Spleen (tissue), 11 donors: ENCODE measurements at regions not wholly inside any gene's neighbourhood (a gene's known extent, or its start where the extent isn't known, plus 50 kb on each side); places are given as distances from the start of the nearest gene placed in this dataset.

Experiments
- DNase-seq: peaks from one replicate; pipeline ENCODE4 v3.0.0-alpha.2; 2020
- H3K27ac ChIP-seq, 8 donors: fragments of 200-600 bp; sonication (generic) in 7 of 8; 1 replicate in 4 of 8; 2 replicates in 4 of 8; pipeline versions ENCODE4 v1.5.0 to v1.8.0; 2016 to 2021; ENCODE audit warnings: inconsistent platforms in 4 of 8, mild to moderate bottlenecking in 4 of 8, moderate library complexity in 1 of 8
- H3K27me3 ChIP-seq, 7 donors: fragments of 200-600 bp; sonication (generic) in 6 of 7; replicated peaks in 1 of 7; 1 replicate in 4 of 7; 2 replicates in 3 of 7; pipeline versions ENCODE4 v1.5.0 to v1.8.0; 2016 to 2021; ENCODE audit warnings: inconsistent platforms in 3 of 7, mild to moderate bottlenecking in 1 of 7
- H3K36me3 ChIP-seq, 6 donors: fragments of 200-600 bp; sonication (generic) in 5 of 6; 1 replicate in 4 of 6; 2 replicates in 2 of 6; pipeline versions ENCODE4 v1.5.0 to v1.8.0; 2016 to 2021; ENCODE audit warnings: inconsistent platforms in 2 of 6
- H3K4me1 ChIP-seq, 6 donors: fragments of 200-600 bp; sonication (generic) in 5 of 6; 1 replicate in 3 of 6; 2 replicates in 3 of 6; pipeline versions ENCODE4 v1.5.0 to v1.8.0; 2016 to 2021; ENCODE audit warnings: inconsistent platforms in 3 of 6
- H3K4me3 ChIP-seq, 8 donors: fragments of 200-600 bp; sonication (generic) in 7 of 8; 1 replicate in 4 of 8; 2 replicates in 4 of 8; pipeline versions ENCODE4 v1.5.0 to v1.8.0; 2016 to 2021; ENCODE audit warnings: inconsistent platforms in 4 of 8, mild to moderate bottlenecking in 4 of 8, moderate library complexity in 2 of 8
- H3K9me3 ChIP-seq, 8 donors: fragments of 200-600 bp; sonication (generic) in 7 of 8; 1 replicate in 4 of 8; 2 replicates in 4 of 8; pipeline versions ENCODE4 v1.5.0 to v1.8.0; 2016 to 2021; ENCODE audit warnings: inconsistent platforms in 4 of 8
- POLR2A ChIP-seq, 3 donors: fragments of 450-650 bp; IDR thresholded peaks; one replicate each; pipeline ENCODE4 v1.5.1; 2017; ENCODE audit warnings: antibody characterized with exemption in 3 of 3, mild to moderate bottlenecking in 1 of 3
- POLR2AphosphoS5 ChIP-seq, 3 donors: sonication (generic); formaldehyde crosslinking; IDR thresholded peaks; one replicate each; pipeline ENCODE4 v1.5.1; 2017; ENCODE audit warnings: antibody characterized with exemption in 3 of 3
- WGBS, 5 donors: extraction: QIAGEN DNeasy Blood & Tissue Kit in 3 of 5; methylation state at CpG; one replicate each; pipeline versions ENCODE4 v1.1.5 to v1.1.7; 2013 to 2018; 5-methylcytosine and 5-hydroxymethylcytosine counted together
- intact Hi-C: fragments of 100-400 bp; cut with DNase I; formaldehyde crosslinking; loops from one replicate; pipeline ENCODE4 v1.15.0; 2023; ENCODE audit warnings: low total_unique reads
- TF ChIP-seq, protein P1 (sequence below), 11 experiments: fragments of 200-600 bp in 7 of 11; fragments of 450-650 bp in 4 of 11; sonication (generic) in 4 of 11; IDR thresholded peaks in 8 of 11; conservative IDR thresholded peaks in 3 of 11; 1 replicate in 7 of 11; 2 replicates in 4 of 11; pipeline versions ENCODE4 v1.4.0 to v1.8.0; 2016 to 2021; ENCODE audit warnings: antibody characterized with exemption in 11 of 11, inconsistent platforms in 4 of 11, mild to moderate bottlenecking in 1 of 11
- donor health status: healthy with polysubstance abuse.
- donor health status: DM: no; HTN: no; CAD: no; lungs with moderate emphysema.
- donor health status: DM: no; HTN: no; CAD: no.
- donor health status: Bipolar disorder and iron deficiency.
- donor health status: healthy.
- donor health status: DM: no; HTN: no; CAD: no.
- donor health status: DM: yes; HTN: yes; CAD: no.

DNA sequence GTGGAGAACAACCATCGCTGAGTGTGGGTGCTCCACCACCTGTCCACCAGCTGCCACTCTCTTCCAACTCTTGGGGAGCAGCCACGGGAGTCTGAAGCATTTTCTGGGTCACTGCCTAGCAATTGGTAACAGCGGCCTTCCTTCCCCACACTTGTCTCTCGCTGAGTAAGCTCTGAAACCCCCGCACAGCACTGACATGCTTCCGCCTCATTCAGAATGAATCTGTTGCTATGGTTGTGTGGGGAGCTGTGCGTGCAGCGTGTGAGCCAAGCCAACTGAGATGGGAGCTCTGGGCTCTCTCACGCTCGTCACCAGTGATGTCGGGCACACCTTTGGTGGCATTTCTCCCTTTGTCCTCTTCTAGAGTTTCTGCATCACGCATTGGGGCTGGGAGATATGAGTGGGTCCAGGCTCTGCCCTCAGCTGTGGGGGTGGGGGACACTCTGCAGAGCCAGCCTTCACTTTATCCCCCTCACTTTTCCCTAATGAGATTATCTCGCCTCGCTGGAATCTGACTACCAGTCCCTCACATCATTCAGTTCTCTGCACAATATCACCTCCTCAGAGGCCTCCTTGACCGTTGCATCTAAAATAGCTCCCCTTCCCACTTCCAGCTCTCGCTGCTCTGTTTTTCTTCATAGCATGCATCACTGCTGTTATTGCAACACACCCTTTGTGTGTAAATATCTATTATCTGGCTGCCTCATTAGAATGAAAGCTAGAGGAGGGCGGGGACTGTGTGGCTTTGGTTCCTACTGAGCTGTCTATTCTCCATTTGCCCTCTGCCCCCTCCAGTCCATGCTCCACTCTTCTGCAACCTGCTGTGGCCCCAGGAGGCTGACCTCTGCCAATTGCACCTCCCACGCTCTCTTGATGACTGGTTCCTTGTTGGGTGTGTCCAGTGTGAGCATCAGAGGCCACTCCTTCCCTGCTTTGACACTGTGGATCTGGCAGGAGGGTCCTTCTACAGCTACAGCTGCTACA lies 569.9 kb upstream of the CADM1 start:
- Histone ChIP-seq H3K27ac (no peak overlapping the region), H3K36me3 (no peaks in the 10 kb centered on the region), H3K4me1 (no peaks in the 10 kb centered on the region), H3K4me3 (no peak overlapping the region), H3K9me3 (no peaks in the 10 kb centered on the region), H3K27me3 (peaks cover 0 to 36% (median 0%) of the 10 kb centered on the region in 7 donors)
- TF ChIP-seq POLR2AphosphoS5 (IDR thresholded peaks at IDR 0.05) (no peak), POLR2A (IDR thresholded peaks at IDR 0.05) (no peak)
- TF ChIP-seq, protein P1, sequence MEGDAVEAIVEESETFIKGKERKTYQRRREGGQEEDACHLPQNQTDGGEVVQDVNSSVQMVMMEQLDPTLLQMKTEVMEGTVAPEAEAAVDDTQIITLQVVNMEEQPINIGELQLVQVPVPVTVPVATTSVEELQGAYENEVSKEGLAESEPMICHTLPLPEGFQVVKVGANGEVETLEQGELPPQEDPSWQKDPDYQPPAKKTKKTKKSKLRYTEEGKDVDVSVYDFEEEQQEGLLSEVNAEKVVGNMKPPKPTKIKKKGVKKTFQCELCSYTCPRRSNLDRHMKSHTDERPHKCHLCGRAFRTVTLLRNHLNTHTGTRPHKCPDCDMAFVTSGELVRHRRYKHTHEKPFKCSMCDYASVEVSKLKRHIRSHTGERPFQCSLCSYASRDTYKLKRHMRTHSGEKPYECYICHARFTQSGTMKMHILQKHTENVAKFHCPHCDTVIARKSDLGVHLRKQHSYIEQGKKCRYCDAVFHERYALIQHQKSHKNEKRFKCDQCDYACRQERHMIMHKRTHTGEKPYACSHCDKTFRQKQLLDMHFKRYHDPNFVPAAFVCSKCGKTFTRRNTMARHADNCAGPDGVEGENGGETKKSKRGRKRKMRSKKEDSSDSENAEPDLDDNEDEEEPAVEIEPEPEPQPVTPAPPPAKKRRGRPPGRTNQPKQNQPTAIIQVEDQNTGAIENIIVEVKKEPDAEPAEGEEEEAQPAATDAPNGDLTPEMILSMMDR (IDR thresholded peaks at IDR 0.05 in 8 of 11, conservative IDR thresholded peaks at IDR 0.05 in 3 of 11) = no peak
- intact Hi-C loops = no loop called here
- no peak for DNase-seq
- WGBS, 5 donors = 59 to 75% (median 66%) methylated on average over 18 of the region's 18 CpGs

DNA sequence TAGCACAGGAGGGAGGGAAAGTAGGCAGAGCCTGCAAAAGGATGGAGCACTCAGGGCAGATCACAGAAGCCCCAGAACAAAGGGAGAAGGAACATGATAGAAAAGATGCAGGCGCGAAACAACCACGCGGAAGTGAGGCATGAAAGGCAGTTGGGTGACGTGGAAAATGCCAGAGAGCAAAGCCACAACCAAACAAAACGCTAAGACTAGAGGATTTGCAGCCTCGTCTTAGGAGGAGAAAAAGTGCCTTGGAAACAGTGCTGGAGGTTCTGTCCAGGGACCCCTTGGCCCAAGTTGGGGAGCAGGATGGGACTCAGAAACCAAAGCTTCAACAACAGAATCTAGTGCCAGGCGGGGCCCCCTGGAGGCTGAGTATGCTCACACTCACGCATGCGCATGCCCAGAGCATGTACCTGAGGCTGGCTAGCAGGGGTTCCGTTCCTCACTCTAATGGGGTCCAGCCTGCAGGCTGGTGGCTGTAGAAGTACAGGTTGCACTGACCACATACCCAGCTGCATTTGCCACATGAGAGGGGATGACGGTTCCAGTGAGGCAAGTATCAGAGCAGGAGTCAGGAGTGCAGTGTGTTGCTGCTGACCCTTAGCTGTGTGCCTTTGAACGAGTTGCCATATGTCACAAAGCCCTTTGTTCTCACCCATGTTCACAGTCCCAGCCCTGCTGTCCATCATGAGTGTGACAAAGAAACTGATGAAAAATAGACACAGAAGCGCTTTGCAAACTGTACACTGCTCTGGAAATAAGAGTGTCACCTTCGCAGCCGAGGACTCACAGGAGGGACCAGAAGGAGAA lies 568.6 kb upstream of the CADM1 start:
- Histone ChIP-seq H3K4me3 (no peak overlapping the region), H3K27me3 (peaks cover 0 to 36% (median 0%) of the 10 kb centered on the region in 7 donors), H3K36me3 (no peaks in the 10 kb centered on the region), H3K9me3 (no peaks in the 10 kb centered on the region), H3K27ac (no peak overlapping the region), H3K4me1 (no peaks in the 10 kb centered on the region)
- intact Hi-C loops = no loop called here
- 79 to 85% (median 80%) methylated on average over 16 of the region's 16 CpGs for WGBS, 5 donors
- DNase-seq = no peak
- TF ChIP-seq POLR2A (IDR thresholded peaks at IDR 0.05) (no peak), POLR2AphosphoS5 (IDR thresholded peaks at IDR 0.05) (no peak)
- TF ChIP-seq, protein P1 (IDR thresholded peaks at IDR 0.05 in 8 of 11, conservative IDR thresholded peaks at IDR 0.05 in 3 of 11) = no peak

DNA sequence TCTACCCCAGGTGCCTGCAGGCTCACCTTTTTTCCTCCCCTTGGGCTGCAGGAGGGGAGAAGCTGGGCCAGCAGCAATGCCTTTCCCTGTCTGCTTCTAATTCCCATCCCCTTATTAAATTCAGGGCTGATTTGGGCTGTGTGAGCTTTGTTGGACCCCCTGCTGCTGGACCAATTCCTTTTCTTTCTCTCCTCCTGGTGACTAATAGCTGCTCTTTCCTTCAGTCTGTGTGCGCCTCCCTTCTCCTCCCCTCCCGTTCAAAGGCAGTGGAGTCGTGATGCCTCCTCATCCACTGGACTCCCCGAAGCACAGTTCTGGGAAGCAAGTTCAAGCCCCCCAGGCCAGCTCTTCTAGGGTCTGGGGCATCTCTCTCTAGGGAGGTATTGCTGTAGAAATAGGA lies 567.9 kb upstream of the CADM1 start:
- DNase-seq = no peak
- Histone ChIP-seq H3K27ac (no peak overlapping the region), H3K36me3 (no peaks in the 10 kb centered on the region), H3K27me3 (peaks cover 0 to 36% (median 0%) of the 10 kb centered on the region in 7 donors), H3K4me3 (no peak overlapping the region), H3K9me3 (no peaks in the 10 kb centered on the region), H3K4me1 (no peaks in the 10 kb centered on the region)
- TF ChIP-seq POLR2A (IDR thresholded peaks at IDR 0.05) = no peak
- TF ChIP-seq, protein P1 (IDR thresholded peaks at IDR 0.05 in 8 of 11, conservative IDR thresholded peaks at IDR 0.05 in 3 of 11) = no peak
- no peak for TF ChIP-seq POLR2AphosphoS5 (IDR thresholded peaks at IDR 0.05)
- intact Hi-C loops = no loop called here
- WGBS, 5 donors = 61 to 86% (median 74%) methylated on average over 4 of the region's 4 CpGs

DNA sequence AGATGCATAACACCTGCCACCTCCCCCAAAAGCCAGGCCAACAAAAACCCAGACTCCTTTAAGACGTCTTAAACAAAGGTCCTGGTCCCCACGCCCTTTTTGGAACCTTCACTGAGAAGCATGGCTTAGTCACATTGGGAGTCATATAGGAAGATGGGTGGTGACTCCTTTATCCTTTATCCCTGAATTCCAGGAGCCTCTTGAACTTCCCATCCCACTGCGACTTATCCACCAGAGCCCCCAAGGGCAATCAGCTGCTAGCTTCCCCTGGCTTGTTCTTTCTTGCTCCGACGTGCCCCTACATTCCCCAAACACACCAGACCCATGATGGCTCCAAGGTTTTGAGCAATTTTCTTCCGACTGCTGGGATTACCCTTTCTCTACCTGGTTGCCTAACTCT lies 567.0 kb upstream of the CADM1 start:
- 79 to 93% (median 88%) methylated on average over 6 of the region's 6 CpGs for WGBS, 5 donors
- Histone ChIP-seq H3K4me3 (no peak overlapping the region), H3K9me3 (no peaks in the 10 kb centered on the region), H3K4me1 (no peaks in the 10 kb centered on the region), H3K27me3 (peaks cover 0 to 36% (median 0%) of the 10 kb centered on the region in 7 donors), H3K27ac (no peak overlapping the region), H3K36me3 (no peaks in the 10 kb centered on the region)
- TF ChIP-seq POLR2A (IDR thresholded peaks at IDR 0.05) (no peak), POLR2AphosphoS5 (IDR thresholded peaks at IDR 0.05) (no peak)
- TF ChIP-seq, protein P1 (IDR thresholded peaks at IDR 0.05 in 8 of 11, conservative IDR thresholded peaks at IDR 0.05 in 3 of 11) = no peak
- no peak for DNase-seq
- intact Hi-C loops = no loop called here
